ENCODE measurements at regions not wholly inside any gene's neighbourhood (a gene's known extent, or its start where the extent isn't known, plus 50 kb on each side); places are given as distances from the start of the nearest gene placed in this dataset.

- no peak overlapping the region for H3K27ac ChIP-seq (ENCODE audit: low read depth in 1 of 2, low read length in 2 of 2)
- H3K4me1 ChIP-seq (ENCODE audit: control insufficient read depth in 4 of 4, insufficient read depth in 4 of 4, low read length in 3 of 4), result peaks cover 0 to 3% (median 3%) of the 10 kb centered on the region in 4 donors
- TF ChIP-seq FOXA1 (IDR thresholded peaks at IDR 0.05) (no peak), NR2F2 (IDR thresholded peaks at IDR 0.05) (no peak), TAF1 (conservative IDR thresholded peaks at IDR 0.05) (no peak), GABPA (IDR thresholded peaks at IDR 0.05 in 1 of 2, conservative IDR thresholded peaks at IDR 0.05 in 1 of 2) (no peak), EGR1 (IDR thresholded peaks at IDR 0.05; ENCODE audit: low read depth in 2 of 2) (no peak)
- TF ChIP-seq, protein P1, sequence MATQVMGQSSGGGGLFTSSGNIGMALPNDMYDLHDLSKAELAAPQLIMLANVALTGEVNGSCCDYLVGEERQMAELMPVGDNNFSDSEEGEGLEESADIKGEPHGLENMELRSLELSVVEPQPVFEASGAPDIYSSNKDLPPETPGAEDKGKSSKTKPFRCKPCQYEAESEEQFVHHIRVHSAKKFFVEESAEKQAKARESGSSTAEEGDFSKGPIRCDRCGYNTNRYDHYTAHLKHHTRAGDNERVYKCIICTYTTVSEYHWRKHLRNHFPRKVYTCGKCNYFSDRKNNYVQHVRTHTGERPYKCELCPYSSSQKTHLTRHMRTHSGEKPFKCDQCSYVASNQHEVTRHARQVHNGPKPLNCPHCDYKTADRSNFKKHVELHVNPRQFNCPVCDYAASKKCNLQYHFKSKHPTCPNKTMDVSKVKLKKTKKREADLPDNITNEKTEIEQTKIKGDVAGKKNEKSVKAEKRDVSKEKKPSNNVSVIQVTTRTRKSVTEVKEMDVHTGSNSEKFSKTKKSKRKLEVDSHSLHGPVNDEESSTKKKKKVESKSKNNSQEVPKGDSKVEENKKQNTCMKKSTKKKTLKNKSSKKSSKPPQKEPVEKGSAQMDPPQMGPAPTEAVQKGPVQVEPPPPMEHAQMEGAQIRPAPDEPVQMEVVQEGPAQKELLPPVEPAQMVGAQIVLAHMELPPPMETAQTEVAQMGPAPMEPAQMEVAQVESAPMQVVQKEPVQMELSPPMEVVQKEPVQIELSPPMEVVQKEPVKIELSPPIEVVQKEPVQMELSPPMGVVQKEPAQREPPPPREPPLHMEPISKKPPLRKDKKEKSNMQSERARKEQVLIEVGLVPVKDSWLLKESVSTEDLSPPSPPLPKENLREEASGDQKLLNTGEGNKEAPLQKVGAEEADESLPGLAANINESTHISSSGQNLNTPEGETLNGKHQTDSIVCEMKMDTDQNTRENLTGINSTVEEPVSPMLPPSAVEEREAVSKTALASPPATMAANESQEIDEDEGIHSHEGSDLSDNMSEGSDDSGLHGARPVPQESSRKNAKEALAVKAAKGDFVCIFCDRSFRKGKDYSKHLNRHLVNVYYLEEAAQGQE (IDR thresholded peaks at IDR 0.05), result no peak
- TF ChIP-seq, protein P2, sequence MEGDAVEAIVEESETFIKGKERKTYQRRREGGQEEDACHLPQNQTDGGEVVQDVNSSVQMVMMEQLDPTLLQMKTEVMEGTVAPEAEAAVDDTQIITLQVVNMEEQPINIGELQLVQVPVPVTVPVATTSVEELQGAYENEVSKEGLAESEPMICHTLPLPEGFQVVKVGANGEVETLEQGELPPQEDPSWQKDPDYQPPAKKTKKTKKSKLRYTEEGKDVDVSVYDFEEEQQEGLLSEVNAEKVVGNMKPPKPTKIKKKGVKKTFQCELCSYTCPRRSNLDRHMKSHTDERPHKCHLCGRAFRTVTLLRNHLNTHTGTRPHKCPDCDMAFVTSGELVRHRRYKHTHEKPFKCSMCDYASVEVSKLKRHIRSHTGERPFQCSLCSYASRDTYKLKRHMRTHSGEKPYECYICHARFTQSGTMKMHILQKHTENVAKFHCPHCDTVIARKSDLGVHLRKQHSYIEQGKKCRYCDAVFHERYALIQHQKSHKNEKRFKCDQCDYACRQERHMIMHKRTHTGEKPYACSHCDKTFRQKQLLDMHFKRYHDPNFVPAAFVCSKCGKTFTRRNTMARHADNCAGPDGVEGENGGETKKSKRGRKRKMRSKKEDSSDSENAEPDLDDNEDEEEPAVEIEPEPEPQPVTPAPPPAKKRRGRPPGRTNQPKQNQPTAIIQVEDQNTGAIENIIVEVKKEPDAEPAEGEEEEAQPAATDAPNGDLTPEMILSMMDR (IDR thresholded peaks at IDR 0.05; ENCODE audit: low read depth, low read length, missing input control), result no peak
- no peaks in the 10 kb centered on the region for H3K27me3 ChIP-seq (ENCODE audit: control insufficient read depth in 4 of 4, insufficient read depth in 4 of 4, low read length in 3 of 4)
- H3K9ac ChIP-seq (ENCODE audit: low read depth in 1 of 2, low read length in 2 of 2), result no peak overlapping the region
- DNase-seq (ENCODE audit: low spot score), result no peak
- H3K36me3 ChIP-seq (ENCODE audit: control insufficient read depth in 4 of 4, insufficient read depth in 3 of 4, low read depth in 1 of 4, low read length in 3 of 4), result no peaks in the 10 kb centered on the region
- no peaks in the 10 kb centered on the region for H3K9me3 ChIP-seq (ENCODE audit: control insufficient read depth in 4 of 4, low read length in 3 of 4)
- no peak overlapping the region for H3K4me3 ChIP-seq (ENCODE audit: low read depth in 1 of 3, low read length in 3 of 3)
- 87% methylated on average over 10 of the region's 10 CpGs for WGBS
Measured at GRCh38 chr13:110822669-110822945, 92.3 kb downstream of the ANKRD10 start.

DNA sequence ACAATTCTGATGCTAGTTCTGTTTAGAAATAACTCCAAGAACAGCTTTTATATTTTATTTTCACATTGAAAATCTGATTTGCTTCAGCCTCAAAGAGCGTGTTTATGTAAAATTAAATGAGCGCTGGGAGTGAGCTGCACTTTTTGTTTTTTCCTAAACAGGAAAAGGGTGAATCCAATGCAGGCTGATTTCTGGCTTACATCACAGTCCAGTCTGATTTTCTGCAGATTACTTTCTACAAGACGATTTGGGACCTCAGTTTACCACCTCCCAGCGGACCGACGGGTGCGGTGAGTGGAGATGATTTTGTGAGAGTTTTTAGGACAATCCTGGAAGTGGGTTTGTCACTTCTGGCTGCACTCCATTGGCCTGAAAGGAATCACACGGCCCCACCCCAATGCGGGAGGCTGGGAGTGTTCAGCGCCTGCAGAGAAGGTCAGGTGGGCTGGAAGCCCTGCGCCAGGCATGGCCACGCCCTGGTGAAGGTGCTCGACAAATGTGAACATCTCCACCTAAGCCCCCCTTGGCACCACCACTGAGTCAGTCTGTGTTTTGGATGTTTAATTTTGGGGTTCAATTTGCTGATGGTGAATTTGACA lies 90.1 kb downstream of the ANKRD10 start:
- no peaks in the 10 kb centered on the region for H3K9me3 ChIP-seq (ENCODE audit: control insufficient read depth in 4 of 4, low read length in 3 of 4)
- H3K4me3 ChIP-seq (ENCODE audit: low read depth in 1 of 3, low read length in 3 of 3), result no peak overlapping the region
- H3K27me3 ChIP-seq (ENCODE audit: control insufficient read depth in 4 of 4, insufficient read depth in 4 of 4, low read length in 3 of 4), result no peaks in the 10 kb centered on the region
- no peaks in the 10 kb centered on the region for H3K36me3 ChIP-seq (ENCODE audit: control insufficient read depth in 4 of 4, insufficient read depth in 3 of 4, low read depth in 1 of 4, low read length in 3 of 4)
- 82% methylated on average over 13 of the region's 13 CpGs for WGBS
- no peak overlapping the region for H3K9ac ChIP-seq (ENCODE audit: low read depth in 1 of 2, low read length in 2 of 2)
- TF ChIP-seq HNF4G (IDR thresholded peaks at IDR 0.05) (no peak), SP1 (IDR thresholded peaks at IDR 0.05) (no peak), NR2F2 (IDR thresholded peaks at IDR 0.05) (no peak)
- TF ChIP-seq, protein P3, sequence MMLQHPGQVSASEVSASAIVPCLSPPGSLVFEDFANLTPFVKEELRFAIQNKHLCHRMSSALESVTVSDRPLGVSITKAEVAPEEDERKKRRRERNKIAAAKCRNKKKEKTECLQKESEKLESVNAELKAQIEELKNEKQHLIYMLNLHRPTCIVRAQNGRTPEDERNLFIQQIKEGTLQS (IDR thresholded peaks at IDR 0.05), result no peak
- H3K27ac ChIP-seq (ENCODE audit: low read depth in 1 of 2, low read length in 2 of 2), result no peak overlapping the region
- no peaks in the 10 kb centered on the region for H3K4me1 ChIP-seq (ENCODE audit: control insufficient read depth in 4 of 4, insufficient read depth in 4 of 4, low read length in 3 of 4)
- DNase-seq (ENCODE audit: low spot score), result no peak

DNA sequence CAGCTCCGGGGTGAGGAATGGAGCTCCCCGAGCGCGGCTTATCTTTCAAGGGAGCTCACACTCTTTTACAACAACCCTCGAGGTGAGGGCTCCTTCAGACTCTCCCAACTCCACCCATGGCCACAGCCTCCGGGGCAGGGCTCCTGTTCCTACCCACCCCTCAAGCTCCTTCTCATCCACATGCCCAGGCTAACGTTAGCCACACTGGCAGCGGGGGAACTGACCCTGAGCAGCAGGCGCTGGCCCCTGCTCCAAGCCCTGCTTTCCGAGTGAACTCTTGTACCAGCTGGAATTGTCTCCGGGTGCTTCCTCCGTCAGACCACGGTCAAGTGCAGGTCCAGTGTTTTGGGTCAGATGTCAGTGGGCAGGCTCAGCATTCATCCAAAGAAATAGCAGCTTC lies 89.4 kb downstream of the ANKRD10 start:
- Histone ChIP-seq H3K9me3 (ENCODE audit: control insufficient read depth in 4 of 4, low read length in 3 of 4) (no peaks in the 10 kb centered on the region), H3K4me3 (ENCODE audit: low read depth in 1 of 3, low read length in 3 of 3) (no peak overlapping the region), H3K4me1 (ENCODE audit: control insufficient read depth in 4 of 4, insufficient read depth in 4 of 4, low read length in 3 of 4) (no peaks in the 10 kb centered on the region), H3K27ac (ENCODE audit: low read depth in 1 of 2, low read length in 2 of 2) (no peak overlapping the region), H3K27me3 (ENCODE audit: control insufficient read depth in 4 of 4, insufficient read depth in 4 of 4, low read length in 3 of 4) (no peaks in the 10 kb centered on the region), H3K36me3 (ENCODE audit: control insufficient read depth in 4 of 4, insufficient read depth in 3 of 4, low read depth in 1 of 4, low read length in 3 of 4) (no peaks in the 10 kb centered on the region), H3K9ac (ENCODE audit: low read depth in 1 of 2, low read length in 2 of 2) (no peak overlapping the region)
- 82% methylated on average over 13 of the region's 13 CpGs for whole genome bisulfite sequencing
- DNase-seq (ENCODE audit: low spot score), result no peak
- TF ChIP-seq TAF1 (conservative IDR thresholded peaks at IDR 0.05) (no peak), SP1 (IDR thresholded peaks at IDR 0.05) (no peak), GABPA (IDR thresholded peaks at IDR 0.05 in 1 of 2, conservative IDR thresholded peaks at IDR 0.05 in 1 of 2) (no peak), FOXA2 (IDR thresholded peaks at IDR 0.05) (no peak), EGR1 (IDR thresholded peaks at IDR 0.05; ENCODE audit: low read depth in 2 of 2) (no peak), RAD21 (IDR thresholded peaks at IDR 0.05) (no peak), RXRA (IDR thresholded peaks at IDR 0.05) (no peak), HNF4G (IDR thresholded peaks at IDR 0.05) (no peak), FOXA1 (IDR thresholded peaks at IDR 0.05) (no peak)
- TF ChIP-seq, protein P4, sequence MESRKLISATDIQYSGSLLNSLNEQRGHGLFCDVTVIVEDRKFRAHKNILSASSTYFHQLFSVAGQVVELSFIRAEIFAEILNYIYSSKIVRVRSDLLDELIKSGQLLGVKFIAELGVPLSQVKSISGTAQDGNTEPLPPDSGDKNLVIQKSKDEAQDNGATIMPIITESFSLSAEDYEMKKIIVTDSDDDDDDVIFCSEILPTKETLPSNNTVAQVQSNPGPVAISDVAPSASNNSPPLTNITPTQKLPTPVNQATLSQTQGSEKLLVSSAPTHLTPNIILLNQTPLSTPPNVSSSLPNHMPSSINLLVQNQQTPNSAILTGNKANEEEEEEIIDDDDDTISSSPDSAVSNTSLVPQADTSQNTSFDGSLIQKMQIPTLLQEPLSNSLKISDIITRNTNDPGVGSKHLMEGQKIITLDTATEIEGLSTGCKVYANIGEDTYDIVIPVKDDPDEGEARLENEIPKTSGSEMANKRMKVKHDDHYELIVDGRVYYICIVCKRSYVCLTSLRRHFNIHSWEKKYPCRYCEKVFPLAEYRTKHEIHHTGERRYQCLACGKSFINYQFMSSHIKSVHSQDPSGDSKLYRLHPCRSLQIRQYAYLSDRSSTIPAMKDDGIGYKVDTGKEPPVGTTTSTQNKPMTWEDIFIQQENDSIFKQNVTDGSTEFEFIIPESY (IDR thresholded peaks at IDR 0.05), result no peak
- TF ChIP-seq, protein P1 (IDR thresholded peaks at IDR 0.05), result no peak
- TF ChIP-seq, protein P3 (IDR thresholded peaks at IDR 0.05), result no peak
- TF ChIP-seq, protein P5, sequence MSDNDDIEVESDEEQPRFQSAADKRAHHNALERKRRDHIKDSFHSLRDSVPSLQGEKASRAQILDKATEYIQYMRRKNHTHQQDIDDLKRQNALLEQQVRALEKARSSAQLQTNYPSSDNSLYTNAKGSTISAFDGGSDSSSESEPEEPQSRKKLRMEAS (IDR thresholded peaks at IDR 0.05), result no peak
